ENCODE measurements at regions not wholly inside any gene's neighbourhood (a gene's known extent, or its start where the extent isn't known, plus 50 kb on each side); places are given as distances from the start of the nearest gene placed in this dataset.

DNA sequence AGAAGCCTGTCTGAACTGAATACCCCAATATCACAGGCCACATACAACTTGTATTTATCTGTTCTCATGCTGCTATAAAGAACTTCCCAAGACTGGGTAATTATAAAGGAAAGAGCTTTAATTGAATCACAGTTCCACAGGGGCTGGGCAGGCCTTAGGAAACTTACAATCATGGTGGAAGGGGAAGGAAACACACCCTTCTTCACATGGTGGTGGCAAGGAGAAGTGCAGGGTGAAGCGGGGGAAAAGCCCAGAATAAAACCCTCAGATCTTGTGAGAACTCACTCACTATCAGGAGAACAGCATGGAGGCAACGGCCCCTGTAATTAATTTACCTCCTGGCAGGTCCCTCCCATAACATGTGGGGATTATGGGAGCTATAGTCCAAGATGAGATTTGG, 50.3 kb upstream of the FNDC1 start:
- DNase-seq: no peak

DNA sequence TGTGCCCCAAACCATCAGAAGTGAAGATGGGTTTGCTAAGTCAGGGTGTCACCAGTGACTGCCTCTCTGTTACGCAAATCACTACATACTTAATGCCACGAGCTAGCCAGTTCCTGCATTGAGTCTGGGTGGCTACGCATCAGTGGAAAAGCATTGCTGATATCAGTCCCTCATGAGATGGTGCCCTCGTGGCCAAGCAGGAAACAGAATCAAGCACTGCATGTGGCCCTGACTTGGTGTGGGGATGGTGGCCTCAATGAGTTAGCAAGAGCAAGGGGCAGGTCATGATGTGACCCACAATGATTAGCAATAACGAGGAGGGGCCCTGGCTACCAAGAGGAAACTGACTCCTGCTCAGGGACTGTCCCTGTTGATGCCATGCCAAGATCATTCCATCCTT, 51.6 kb upstream of the FNDC1 start:
- no peak for DNase-seq

DNA sequence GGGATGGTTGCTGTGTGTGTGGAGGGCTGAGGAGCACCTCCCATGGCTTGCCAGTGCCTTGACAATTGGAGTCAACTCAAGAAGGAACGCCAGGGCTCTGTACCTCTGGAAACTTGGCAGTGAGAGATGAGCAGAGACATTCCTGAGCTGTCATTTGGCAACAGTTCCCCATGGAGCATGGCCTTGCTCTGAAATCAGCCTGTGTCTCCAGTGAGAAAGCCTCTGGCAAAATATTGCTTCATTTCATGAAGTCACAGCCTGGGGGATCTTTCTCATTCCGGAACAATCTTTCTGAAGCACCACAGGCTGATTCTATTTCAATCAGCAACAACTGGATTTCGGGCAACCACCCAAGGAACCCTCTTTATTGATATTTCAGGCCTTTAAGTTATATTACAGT, 52.2 kb upstream of the FNDC1 start:
- no peak for DNase-seq

DNA sequence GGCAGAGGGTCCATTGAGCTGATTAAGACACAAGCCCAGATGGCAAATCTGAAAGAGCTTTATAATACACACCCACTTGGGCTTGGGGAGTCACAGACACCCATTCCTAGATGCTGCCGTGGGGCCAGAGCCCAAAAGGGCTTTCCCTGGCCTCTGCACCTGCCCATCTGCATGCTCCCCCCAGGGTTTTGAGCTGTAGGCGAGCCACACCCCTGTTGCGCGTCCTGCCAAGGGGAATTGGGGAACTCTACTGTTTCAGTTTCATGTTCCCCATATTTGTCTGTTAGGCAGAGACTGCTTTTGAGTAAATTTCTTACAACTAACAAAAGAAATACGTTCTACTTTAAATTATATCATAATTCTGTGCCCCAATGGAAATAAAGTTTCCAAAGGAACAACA, 52.9 kb upstream of the FNDC1 start:
- DNase-seq: no peak

DNA sequence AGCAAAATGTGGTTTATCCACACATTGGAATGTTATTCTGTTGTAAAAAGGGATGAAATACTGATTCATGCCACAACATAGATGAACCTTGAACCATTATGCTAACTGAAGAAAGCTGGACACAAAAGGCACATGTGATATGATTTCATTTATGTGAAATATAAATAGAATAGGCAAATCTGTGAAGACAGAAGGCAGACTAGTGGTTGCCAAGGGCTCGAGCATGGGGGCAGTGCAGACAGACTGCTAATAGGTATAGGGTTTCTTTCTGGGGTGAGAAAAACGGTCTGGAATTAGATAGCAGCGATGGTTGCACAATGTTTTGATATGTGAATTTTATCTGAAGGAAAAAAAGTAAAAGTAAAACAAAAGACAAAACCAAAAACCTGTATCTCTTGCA, 54.6 kb upstream of the FNDC1 start:
- no peak for DNase-seq

DNA sequence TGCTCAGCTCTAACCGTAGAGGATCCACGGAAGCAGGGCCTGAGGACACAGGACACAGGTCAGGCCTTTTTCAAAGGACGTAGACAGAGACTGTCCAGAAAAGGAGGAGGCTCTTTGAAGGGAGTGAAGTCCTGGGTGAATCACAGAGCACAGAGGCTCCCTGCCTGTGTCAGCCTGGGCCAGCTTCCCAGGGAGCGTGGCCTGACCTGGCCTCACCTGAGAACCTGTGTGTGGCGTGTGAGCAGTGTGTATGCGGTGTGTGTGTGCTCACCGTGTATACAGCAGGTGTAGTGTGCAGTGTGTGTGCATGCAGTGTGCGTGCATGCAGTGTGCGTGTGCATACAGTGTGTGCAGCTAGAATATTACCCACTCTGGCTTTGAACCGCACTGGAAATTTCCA, 56.0 kb upstream of the FNDC1 start:
- no peak for DNase-seq

DNA sequence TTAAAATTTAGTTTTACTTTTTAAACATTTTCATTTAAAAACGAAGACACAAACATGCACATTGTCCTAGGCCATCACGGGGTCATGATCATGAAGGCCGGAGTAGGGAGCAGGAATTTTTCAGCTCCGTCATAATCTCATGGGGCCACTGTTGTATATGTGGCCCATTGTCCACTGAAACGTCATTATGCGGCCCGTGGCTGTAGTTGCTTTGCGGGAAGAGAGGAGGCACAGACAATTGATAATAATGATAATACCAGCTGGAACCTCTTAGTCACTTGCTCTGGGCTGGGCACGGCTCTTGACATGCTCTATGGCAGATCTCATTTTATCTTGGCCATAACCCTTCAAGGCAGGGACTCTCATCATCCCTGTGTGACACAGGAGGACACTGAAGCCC, 56.5 kb upstream of the FNDC1 start:
- no peak for DNase-seq

DNA sequence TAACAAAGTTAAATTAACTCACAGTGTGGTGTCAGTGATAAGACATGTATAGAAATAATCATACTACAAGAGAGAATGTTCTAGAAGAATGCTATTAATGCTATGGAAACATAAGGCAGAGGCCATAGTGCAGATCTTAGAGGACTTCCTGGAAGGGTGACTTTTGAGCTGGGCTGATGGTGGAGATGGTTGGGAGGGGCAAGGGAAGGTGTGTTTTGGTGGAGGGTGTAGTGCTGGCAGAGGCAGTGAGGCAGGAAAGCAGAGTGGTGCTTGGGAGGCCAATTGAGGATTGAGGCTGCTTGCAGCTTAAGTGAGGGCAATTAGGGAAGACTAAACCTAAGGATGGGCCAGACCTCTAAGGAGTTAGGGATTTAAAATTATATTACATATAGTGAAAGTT, 58.5 kb upstream of the FNDC1 start:
- no peak for DNase-seq

DNA sequence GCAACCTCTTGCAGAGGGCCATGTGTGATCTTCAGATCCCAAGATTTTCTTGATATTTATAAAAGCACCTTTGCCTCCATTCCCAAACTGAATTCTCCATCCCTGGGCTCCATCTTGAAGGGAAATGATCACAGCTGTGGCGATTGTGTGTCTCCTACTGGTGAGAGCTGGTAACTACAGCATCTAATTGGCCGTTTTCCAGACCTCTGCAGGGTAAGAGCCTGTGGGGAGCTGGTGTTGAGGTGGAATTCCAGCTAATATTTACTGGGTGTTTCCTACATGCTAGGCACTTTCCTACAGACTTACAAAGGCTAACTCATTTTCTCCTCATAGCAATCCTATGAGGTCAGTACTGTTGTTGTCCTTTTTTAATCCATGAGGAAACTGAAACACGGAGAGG, 59.2 kb upstream of the FNDC1 start:
- no peak for DNase-seq

DNA sequence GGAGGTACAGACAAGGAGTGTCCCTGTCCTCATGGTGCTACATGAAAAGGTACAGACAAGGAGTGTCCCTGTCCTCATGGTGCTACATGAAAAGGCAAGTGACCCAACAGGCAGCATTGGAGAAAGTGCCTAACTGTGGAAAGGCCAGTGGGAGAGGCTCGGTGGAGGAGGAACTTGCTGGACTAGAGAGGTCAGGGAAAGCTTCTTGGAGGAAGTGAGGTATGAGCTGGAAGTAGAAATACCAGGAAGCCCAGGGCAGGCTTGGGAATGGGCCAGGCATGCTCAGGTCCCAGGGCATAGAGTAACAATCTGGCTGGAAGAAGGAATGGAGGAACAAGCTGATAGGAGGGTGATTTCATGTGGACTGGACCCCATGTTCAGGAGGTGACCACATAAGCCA, 59.8 kb upstream of the FNDC1 start:
- no peak for DNase-seq

DNA sequence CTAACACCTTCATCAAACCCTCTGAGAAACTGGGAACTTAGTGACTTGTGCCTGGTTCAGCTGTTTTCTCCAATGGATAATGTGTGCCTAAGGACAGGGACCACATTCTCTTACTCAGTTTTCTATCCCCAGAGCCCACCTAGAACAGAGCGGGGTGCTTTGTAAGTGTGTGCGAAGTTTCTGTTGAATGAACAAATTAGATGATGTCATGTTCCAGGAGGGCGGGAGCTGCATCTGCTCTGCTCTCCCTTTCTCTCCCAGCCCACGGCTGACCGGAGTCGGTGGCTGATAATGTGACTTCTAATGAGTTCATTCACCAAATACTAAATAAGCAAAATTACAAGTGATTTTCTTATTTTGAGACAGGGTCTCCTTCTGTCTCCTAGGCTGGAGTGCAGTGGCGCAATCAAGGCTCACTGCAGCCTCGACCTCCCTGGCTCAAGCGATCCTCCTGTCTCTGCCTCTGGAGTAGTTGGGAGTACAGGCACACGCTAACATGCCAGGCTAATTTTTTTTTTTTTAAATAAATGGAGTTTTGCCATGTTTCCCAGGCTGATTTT, 60.7 kb upstream of the FNDC1 start:
- DNase-seq: no peak

DNA sequence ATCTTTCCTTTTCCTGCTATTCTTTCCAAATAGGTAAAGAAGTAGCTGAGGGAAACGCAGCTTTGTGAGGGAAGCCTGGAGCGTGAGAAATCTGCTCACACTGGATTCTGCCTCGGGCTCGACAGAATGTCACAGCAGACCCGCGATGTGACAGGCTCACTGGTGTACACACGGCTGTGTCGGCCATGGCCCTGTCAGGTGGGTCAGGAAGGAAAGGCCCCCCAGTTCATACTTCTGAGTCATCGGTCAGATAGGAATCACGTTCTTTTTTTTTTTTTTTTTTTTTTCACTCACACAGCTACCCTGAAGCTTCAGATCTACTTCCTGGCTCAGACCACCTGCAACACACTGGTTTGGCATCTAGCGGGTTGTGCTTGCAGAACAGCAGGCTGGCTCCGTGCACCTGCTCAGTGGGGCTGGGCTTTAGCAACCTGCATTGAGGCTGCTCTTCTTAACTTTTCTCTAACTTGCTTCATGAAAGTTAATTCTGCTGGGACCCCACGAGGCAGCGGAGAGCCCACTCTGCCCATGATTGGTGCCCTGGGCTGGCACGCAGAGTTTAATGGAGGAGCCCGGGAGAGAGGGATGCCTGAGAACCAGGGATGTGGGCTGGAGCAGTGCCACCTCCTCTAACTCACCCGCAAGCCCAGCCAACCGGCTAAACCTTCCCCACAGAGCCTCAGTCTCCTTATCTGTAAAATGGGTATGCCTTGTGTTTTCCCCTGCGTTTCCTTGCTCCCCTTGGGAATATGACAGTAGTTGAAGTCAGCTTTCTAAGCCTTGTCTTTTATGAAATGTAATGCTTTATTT, 61.5 kb upstream of the FNDC1 start:
- peak; percentile 36 for DNase-seq

DNA sequence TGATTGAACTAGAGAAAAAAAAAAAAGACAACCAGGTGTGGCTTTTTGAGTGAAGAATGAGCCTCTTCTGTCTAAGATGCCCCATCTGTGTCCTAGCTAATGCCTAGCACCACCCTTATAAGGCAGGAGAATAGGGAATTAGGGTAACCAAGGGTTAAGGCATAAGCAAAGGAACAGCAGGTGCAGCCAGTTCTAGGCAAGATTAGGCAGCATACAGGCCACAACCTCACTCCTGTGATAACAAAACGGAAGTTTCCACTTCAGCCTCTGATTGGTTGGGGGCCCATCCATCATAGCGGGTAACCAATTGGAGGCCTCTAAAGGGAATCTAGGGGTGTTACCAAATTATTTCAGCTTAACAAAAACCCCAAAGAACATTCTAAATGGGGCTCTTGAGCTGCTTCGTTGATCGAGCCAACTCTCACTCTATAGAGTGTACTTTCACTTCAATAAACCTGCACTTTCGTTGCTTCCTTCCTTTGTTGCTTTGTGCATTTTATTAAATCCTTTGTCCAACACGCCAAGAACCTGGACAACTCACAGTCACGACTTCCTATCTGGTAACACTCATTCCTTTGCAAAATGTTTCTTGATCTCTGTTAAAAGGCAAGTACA, 61.9 kb upstream of the TAGAP start:
- DNase-seq: peak; percentile 84

DNA sequence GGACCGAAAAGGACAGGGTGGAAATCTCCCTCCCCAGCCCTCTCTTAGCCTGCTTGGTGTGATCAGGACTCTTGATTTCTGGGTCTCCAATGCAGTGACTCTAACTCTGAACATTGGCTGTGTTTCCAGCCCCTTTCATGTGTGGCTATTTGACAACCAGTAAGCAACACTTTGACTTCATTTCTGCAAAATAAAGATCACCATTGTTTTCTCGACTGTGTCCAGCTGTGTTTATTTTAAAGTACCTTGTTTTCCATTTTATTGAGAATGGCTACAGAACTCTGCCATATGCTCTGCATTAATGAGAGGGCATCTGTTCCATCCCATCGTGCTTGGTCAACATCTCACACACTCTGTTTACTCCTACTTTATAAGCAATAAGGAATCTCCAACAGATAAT, 60.9 kb upstream of the TAGAP start:
- no peak for DNase-seq

DNA sequence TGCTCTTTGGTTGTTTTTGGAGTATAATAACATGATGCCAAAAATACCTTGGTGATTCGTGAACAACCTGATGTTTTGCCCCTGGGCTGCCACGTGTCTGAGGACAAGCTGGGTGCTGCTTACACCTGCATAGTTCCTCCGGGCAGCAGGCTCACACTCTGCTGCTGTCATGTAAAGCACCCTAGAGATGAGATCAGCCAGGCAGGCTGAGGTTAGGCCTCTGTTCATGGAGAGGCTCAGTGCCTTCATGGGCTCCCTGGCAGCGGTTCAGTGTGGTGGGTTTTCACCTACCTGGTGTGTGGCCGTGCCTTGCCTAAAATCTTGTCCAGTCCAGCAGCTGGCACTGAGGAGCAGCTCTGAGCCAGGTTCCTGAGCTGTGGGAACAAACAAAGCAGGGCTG, 60.1 kb upstream of the TAGAP start:
- no peak for DNase-seq

DNA sequence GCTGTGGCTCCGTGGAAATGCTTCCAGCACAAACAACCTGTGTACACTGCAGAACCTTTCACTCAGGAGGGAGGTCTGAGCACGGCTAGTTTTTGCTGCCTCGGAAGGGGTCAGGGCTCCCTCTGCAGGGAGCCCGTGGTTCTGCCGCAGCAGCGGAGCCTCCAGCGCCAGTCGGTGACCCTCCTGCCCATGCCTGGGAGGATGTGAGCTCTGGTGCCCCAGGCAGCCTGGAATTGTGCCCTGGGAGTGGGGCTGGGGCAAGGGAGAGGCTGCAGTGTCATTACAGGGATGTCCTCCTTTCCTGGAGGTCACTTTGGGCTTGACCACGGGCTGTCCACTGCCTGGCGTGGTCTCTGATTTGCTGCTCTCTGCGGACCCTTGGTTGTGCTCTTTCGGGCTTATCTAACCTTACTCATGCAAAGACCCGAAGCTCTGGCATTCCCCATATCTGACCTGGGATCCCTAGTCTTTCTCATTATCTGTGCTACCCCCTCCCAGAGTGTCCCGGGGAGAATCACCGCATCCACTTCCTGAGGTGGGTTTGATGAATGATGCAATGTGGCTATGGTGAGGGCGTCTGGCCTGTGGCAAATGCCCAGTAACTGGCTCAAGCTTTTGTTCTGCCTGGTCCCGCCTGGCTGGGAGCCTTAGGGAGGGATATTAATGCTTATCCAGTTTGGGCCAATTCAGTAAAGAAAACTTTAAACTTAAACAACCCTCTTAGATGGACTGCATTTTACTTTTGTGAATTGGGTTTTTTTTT, 59.6 kb upstream of the TAGAP start:
- peak; percentile 69 for DNase-seq

DNA sequence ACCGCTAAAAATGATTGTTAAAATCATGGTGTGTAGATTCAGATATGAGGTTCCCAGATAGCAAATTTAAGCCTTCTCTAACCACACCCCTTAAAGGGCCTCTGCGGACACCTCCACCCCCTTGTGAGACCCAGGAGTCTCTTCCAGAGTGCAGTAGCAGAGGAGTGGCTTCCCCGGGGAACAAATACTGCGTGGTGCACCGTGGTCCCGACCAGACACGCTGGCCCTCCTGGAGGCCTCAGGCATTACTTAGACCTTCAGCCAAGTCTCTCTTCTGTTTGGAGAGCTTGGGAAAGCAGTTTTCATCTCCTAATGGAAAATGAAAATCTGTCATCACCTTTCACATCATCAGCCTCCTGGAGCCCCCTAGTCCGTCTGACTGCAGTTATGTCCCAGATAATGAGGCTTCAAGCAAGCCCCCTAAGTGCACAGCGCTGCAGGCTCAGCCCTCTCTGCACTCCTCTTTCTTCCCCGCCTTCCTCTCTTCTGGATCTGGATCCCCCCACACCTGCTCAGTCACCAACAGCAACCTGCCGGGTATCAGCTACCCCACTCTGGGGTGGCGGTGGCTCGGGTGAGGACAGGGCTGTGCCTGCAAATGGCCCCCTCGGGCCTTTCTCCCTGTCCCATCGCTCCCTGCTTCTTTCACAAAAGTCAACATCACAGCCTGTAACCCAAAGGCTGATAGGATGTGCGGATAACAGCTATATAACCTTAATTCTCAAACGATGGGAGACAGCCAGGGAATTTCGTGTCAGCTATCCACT, 58.8 kb upstream of the TAGAP start:
- DNase-seq: no peak

DNA sequence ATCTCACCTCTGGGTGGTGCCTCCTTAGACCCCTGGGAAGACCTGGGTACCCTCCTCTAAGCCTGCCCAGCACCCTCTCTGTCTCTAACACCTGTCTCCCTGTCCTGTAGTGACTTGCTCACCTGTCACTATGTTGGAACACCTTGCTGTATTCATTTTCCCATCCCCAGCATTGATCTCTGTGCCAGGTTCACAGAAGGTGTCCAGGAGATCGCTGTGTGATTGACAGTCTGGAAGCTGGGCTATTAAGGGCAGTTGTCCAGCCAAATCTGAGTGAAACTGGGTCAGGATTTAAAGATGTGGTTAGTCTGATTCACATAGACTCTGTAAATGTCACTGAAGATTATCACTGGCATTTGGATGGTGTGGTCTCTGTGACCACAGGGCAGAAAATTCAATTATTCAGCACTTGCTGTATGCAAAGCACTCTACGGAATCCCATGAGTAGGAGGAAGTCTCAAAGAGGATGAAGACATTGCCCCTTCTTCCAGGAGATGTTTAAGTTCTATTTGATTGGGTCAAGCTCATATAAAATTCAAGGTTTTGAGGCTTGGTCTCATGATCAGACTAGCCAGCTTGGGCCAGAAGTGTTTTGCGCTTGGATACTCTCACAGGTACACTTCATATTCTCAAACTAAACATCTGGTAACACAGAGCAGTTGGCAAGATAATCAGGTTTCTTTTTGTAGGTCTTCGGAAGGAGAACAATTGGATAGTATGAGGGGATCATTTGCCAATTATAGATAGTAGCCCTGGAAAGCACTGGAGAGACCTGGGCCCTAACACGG, 57.8 kb upstream of the TAGAP start:
- no peak for DNase-seq

DNA sequence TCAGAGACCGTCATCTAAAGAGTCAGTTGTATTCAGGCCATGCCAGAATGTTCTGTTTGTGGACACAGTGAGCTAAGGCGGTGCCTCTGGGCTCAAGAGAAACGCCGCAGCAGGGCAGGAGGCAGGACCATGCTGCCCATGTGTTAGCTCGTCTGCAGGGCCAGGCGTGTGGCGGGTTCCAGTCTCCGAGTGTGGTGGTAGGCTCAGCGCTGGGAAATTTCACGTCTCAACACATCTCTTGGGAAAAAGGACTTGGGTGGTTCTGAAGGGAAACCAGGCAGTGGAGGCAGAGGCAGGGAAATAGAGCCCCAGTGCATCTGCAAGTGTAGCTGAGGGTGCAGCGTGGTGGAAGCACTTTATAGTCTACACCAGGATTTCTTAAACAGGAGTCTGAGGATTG, 56.9 kb upstream of the TAGAP start:
- DNase-seq: no peak

DNA sequence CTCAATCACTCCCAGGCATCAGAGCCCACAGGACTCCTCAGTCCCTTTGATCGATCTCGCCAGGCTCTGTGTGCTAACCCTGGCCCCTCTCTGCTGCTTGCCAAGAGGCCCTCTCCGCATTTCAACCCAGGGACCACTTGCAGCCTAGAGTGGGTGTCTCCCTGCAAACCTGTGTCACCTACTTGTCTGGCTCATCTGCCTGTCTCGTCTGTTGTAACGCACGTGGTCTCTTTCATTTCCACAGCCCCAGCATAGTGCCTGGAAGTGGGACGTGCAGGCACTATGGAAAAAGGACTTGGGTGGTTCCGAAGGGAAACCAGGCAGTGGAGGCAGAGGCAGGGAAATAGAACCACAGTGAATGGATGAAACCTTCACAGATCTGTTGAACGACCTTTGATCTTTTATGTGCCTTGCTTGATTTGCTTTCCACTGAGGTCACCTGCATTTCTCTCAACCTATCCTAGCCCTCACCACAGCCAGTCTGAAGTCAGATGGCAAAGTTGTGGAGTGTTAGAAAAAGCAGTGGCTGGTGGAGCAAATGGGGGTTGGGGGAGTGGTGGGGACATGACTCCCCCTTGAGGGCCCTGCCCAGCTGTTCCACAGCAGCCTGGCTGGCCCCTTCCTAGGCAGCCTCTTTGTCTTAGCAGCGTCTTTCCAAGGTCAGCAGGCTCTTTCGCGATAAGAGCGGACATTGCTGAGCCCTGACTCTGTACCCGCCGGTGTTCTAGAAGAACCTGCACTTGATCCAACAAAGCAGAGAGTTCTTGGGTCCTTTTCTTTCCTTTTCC, 55.8 kb upstream of the TAGAP start:
- no peak for DNase-seq

DNA sequence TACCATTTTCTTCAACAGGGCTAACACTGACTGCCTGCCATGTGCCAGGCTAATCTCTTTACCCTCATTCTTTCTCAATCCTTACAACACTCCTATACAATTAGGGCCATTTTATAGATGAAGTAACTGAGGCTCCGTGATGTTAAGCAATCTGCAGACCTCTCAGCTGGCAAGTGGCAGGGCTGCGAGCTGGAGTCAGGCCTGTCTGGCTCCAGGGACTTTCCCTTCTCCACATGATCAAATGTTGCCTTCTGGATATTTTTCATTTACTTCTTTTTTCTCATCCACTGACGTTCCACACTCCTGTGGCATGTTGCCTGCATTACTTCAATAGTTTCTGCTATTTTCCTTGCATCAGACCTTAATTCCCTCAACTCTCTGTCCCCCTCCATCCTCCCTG, 55.2 kb upstream of the TAGAP start:
- DNase-seq: no peak

Measured in stimulated activated naive CD4-positive, alpha-beta T cell treated with Interleukin-2 at 50 U/mL for 16 hours (primary cell).